ENCODE measurements at regions not wholly inside any gene's neighbourhood (a gene's known extent, or its start where the extent isn't known, plus 50 kb on each side); places are given as distances from the start of the nearest gene placed in this dataset.

DNA sequence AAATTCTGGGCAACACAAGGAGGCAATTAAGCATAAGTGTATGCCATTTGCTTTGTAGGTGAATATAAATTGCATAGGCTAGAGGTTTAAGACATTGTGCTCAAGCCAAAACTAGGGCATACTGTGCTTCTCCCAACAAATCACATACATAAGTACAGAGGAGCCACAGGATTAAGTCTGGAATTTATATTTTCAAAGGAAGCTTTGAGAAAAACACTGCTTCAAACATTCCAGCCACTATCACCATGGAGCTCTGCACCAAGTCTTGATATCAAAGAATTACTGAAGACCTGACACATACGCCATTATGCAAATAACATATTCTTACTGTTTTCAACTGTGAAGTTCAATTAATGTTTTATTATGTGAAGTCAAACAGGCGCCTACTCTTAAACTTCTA lies 119.4 kb upstream of the NPHP3 start:
- TF ChIP-seq, protein P1, sequence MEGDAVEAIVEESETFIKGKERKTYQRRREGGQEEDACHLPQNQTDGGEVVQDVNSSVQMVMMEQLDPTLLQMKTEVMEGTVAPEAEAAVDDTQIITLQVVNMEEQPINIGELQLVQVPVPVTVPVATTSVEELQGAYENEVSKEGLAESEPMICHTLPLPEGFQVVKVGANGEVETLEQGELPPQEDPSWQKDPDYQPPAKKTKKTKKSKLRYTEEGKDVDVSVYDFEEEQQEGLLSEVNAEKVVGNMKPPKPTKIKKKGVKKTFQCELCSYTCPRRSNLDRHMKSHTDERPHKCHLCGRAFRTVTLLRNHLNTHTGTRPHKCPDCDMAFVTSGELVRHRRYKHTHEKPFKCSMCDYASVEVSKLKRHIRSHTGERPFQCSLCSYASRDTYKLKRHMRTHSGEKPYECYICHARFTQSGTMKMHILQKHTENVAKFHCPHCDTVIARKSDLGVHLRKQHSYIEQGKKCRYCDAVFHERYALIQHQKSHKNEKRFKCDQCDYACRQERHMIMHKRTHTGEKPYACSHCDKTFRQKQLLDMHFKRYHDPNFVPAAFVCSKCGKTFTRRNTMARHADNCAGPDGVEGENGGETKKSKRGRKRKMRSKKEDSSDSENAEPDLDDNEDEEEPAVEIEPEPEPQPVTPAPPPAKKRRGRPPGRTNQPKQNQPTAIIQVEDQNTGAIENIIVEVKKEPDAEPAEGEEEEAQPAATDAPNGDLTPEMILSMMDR (IDR thresholded peaks at IDR 0.05), result no peak
- no peak for TF ChIP-seq POLR2A (IDR thresholded peaks at IDR 0.05)

Measured in lower leg skin (tissue), 3 donors.